ENCODE measurements at regions not wholly inside any gene's neighbourhood (a gene's known extent, or its start where the extent isn't known, plus 50 kb on each side); places are given as distances from the start of the nearest gene placed in this dataset.

- no peaks in the 10 kb centered on the region for H3F3A ChIP-seq (replicated peaks; ENCODE audit: low read depth)
- no peaks in the 10 kb centered on the region for H3K36me3 ChIP-seq (ENCODE audit: insufficient read depth)
- no peaks in the 10 kb centered on the region for H4K20me1 ChIP-seq (replicated peaks; ENCODE audit: insufficient read depth)
- Mint-ChIP-seq H3K27me3 (ENCODE audit: insufficient read depth, low read depth, poor library complexity) (no peaks in the 10 kb centered on the region), H3K36me3 (ENCODE audit: low read depth) (no peaks in the 10 kb centered on the region), H3K9me3 (peaks cover 4% of the 10 kb centered on the region; the same call in 1 of the 3 replicates), H3K4me3 (no peak overlapping the region), H3K27ac (no peak overlapping the region), H3K4me1 (peaks cover 11% of the 10 kb centered on the region; the same call in 2 of the 3 replicates)
- H3K9me2 ChIP-seq (ENCODE audit: insufficient read depth), result no peaks in the 10 kb centered on the region
- H2AFZ ChIP-seq, result no peak overlapping the region
- H3K27me3 ChIP-seq (ENCODE audit: insufficient read depth), result no peaks in the 10 kb centered on the region
- no peaks in the 10 kb centered on the region for H3K79me2 ChIP-seq (replicated peaks; ENCODE audit: insufficient read depth)
- no peak overlapping the region for H3K4me3 ChIP-seq
- H3K4me1 ChIP-seq (ENCODE audit: insufficient read depth), result peaks cover 19% of the 10 kb centered on the region
- H3K4me2 ChIP-seq, result no peak overlapping the region
- DNase-seq (ENCODE audit: low spot score), result peak; percentile 15
- ATAC-seq, result peak; percentile 70
- H3K27ac ChIP-seq (ENCODE audit: low read depth), result no peak overlapping the region
- TF ChIP-seq EZH2phosphoT487 (IDR thresholded peaks at IDR 0.05; ENCODE audit: unreplicated experiment) (no peak), POLR2AphosphoS5 (IDR thresholded peaks at IDR 0.05; ENCODE audit: low read depth) (no peak), EZH2 (IDR thresholded peaks at IDR 0.05; ENCODE audit: low read depth, unreplicated experiment) (no peak), JUNB (IDR thresholded peaks at IDR 0.05; ENCODE audit: unreplicated experiment) (no peak), CREB1 (CRISPR knock-in tag; IDR thresholded peaks at IDR 0.05; ENCODE audit: low read depth) (no peak), ZNF331 (CRISPR knock-in tag; IDR thresholded peaks at IDR 0.05; ENCODE audit: low read depth) (no peak), REST (IDR thresholded peaks at IDR 0.05; ENCODE audit: unreplicated experiment) (no peak), NANOG (IDR thresholded peaks at IDR 0.05; ENCODE audit: borderline replicate concordance) (no peak), STAT1 (IDR thresholded peaks at IDR 0.05; ENCODE audit: unreplicated experiment) (no peak), ETS1 (IDR thresholded peaks at IDR 0.05) (no peak), ZNF114 (CRISPR knock-in tag; IDR thresholded peaks at IDR 0.05) (no peak), ZNF462 (CRISPR knock-in tag; IDR thresholded peaks at IDR 0.05) (no peak), CTCF (conservative IDR thresholded peaks at IDR 0.05; ENCODE audit: low read depth in 2 of 2) (no peak)
Measured at GRCh38 chr2:39989888-39990287, 210.8 kb upstream of the THUMPD2 start.

Data from GM23338 (cell line).